Activated CD8-positive, alpha-beta memory T cell treated with anti-CD3 and anti-CD28 coated beads, Interleukin-2, amount 10 ng/mL, durations not matched to agents 7 days and 5 days (primary cell): ENCODE measurements at regions not wholly inside any gene's neighbourhood (a gene's known extent, or its start where the extent isn't known, plus 50 kb on each side); places are given as distances from the start of the nearest gene placed in this dataset.

Experiments
- ATAC-seq: fragments of 150-1000 bp; cut with Tn5 transposase; one replicate; pipeline ENCODE4 v1.10.0; 2021; ENCODE audit warnings: moderate library complexity
- CTCF ChIA-PET: fragments of 350-600 bp; sonication (Branson Sonifier 250); formaldehyde crosslinking; loops from one replicate; lab custom pipeline; 2021; ENCODE audit warnings: antibody characterized with exemption; lab: Charles Lee
- DNase-seq: peaks from one replicate; pipeline ENCODE4 v3.0.0-alpha.2; 2020
- H3K27ac Mint-ChIP-seq: one replicate; pipeline ENCODE4 v1.8.0; 2021; ENCODE audit warnings: mild to moderate bottlenecking, mixed read lengths
- H3K27me3 Mint-ChIP-seq: one replicate; pipeline ENCODE4 v1.8.0; 2021; ENCODE audit warnings: mixed read lengths
- H3K36me3 Mint-ChIP-seq: one replicate; pipeline ENCODE4 v1.8.0; 2021; ENCODE audit warnings: mild to moderate bottlenecking, mixed read lengths
- H3K4me1 Mint-ChIP-seq: one replicate; pipeline ENCODE4 v1.8.0; 2021; ENCODE audit warnings: mixed read lengths
- H3K4me3 Mint-ChIP-seq: one replicate; pipeline ENCODE4 v1.8.0; 2021; ENCODE audit warnings: mild to moderate bottlenecking, moderate library complexity, mixed read lengths
- H3K9me3 Mint-ChIP-seq: one replicate; pipeline ENCODE4 v1.8.0; 2022; ENCODE audit warnings: low read depth, mixed read lengths

DNA sequence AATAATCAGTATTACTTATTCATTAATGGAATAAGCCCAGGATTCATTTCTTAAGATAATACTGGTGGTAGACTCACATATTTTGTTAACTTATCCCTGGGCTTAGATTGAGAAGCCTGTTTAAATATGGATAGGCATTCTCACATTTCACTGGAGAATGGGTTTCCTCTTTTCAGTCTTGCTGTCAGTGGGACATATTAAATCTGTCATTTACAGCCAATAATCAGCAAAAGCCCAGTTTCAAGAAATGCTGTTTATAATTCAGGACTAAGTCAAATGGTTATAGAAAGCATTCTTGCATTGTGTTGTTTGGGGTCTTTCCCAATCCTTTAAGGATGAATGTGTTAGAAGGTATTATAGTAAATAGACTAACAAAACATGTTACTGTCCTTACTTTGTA lies 143.7 kb upstream of the NAALADL2 start:
- no peaks in the 10 kb centered on the region for H3K36me3 Mint-ChIP-seq
- no peak overlapping the region for H3K4me3 Mint-ChIP-seq
- H3K27me3 Mint-ChIP-seq = no peaks in the 10 kb centered on the region
- H3K9me3 Mint-ChIP-seq = no peaks in the 10 kb centered on the region
- CTCF ChIA-PET = no interaction called here
- H3K27ac Mint-ChIP-seq = no peak overlapping the region
- DNase-seq (no peak), ATAC-seq (no peak)
- no peaks in the 10 kb centered on the region for H3K4me1 Mint-ChIP-seq

DNA sequence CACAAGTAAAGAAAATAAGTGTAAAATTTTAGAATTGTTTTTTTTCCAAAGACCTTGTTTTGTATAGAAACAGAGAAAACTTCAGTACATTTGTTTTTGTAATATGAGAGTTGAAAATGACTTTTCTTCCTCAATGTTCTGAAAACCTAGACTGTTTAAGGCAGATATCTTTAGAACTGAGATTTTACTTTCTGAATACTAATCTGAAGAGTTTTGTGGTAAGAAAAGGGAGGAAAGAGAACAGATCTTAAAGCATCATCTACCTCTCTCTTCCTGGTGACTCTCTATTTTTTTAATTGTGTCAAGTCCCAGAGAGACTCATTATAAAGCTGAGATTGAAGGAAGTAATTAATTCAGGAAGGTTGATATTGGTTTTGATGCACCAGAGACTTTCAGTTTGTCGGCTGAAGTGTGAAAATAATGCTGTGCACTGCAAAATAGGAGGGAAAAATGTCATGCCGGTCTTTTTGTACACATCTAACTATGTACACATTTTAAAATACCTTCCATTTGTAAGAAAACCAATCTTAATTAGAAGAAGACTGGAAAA lies 142.1 kb upstream of the NAALADL2 start:
- H3K27me3 Mint-ChIP-seq = no peaks in the 10 kb centered on the region
- H3K4me3 Mint-ChIP-seq = no peak overlapping the region
- no peak overlapping the region for H3K27ac Mint-ChIP-seq
- no peak for DNase-seq
- no peaks in the 10 kb centered on the region for H3K9me3 Mint-ChIP-seq
- H3K36me3 Mint-ChIP-seq = no peaks in the 10 kb centered on the region
- no peaks in the 10 kb centered on the region for H3K4me1 Mint-ChIP-seq
- ATAC-seq = no peak
- CTCF ChIA-PET = no interaction called here

DNA sequence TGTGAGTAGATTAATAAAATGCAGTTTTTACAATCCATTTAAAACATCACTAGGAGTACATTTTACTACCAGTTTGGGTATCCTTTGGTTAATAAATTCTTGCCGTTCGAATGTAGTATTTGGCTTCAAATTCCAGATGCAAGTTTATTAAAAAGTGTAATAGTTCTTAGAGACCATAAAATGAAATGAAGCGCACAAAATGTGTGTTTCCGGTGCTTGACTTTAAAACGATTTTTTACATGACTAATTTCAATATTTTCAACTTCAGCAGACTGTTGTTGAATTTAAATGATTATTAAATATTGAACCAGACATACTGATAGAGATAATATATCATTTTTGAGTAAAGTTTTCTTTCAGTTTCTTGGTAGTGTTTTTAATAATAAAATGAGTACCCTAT lies 138.4 kb upstream of the NAALADL2 start:
- DNase-seq (no peak), ATAC-seq (no peak)
- Mint-ChIP-seq H3K9me3 (no peaks in the 10 kb centered on the region), H3K27ac (no peak overlapping the region), H3K27me3 (no peaks in the 10 kb centered on the region), H3K4me1 (no peaks in the 10 kb centered on the region), H3K4me3 (no peak overlapping the region), H3K36me3 (no peaks in the 10 kb centered on the region)
- CTCF ChIA-PET = no interaction called here

DNA sequence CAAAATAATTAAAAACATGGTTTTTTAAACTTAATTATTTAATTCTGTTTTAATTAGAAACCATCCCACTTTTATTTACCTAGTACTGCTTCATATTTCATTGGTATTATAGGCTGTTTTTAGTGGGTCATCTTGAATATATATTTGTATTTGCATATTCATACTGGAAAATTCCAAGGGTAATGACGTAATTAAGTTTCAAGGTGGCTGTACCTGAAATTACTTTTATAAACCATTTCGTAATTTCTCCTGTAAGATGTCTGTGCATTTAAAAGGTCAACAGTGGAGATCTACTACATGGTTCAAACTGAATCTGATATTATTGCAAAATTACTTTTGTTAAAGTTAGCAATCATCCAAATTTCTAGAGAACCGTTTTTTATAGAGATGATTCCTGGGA lies 133.8 kb upstream of the NAALADL2 start:
- ATAC-seq (no peak), DNase-seq (no peak)
- CTCF ChIA-PET = no interaction called here
- H3K4me1 Mint-ChIP-seq = no peaks in the 10 kb centered on the region
- H3K27me3 Mint-ChIP-seq = no peaks in the 10 kb centered on the region
- H3K9me3 Mint-ChIP-seq = no peaks in the 10 kb centered on the region
- no peak overlapping the region for H3K4me3 Mint-ChIP-seq
- no peak overlapping the region for H3K27ac Mint-ChIP-seq
- no peaks in the 10 kb centered on the region for H3K36me3 Mint-ChIP-seq

DNA sequence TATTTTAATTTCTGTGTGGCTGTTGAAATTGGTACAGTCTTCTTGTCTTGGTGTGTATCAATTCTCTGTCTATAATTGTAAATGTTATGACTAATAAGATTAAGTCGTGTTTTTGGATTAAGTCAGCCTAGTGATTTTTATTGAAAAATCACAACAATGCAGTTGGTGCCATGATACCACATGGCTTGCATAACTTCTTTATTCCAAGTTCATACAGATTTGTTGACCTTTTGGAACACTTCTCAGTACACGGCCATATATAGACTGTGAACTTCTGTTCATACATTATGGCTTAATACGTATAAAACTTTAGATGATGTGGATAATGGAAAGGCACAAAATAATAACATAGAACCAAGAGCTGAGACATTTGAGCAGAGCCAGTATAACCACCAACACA lies 121.2 kb upstream of the NAALADL2 start:
- CTCF ChIA-PET = no interaction called here
- ATAC-seq = no peak
- Mint-ChIP-seq H3K27ac (no peak overlapping the region), H3K4me3 (no peak overlapping the region), H3K4me1 (no peaks in the 10 kb centered on the region), H3K27me3 (no peaks in the 10 kb centered on the region), H3K36me3 (no peaks in the 10 kb centered on the region), H3K9me3 (no peaks in the 10 kb centered on the region)
- DNase-seq = no peak

DNA sequence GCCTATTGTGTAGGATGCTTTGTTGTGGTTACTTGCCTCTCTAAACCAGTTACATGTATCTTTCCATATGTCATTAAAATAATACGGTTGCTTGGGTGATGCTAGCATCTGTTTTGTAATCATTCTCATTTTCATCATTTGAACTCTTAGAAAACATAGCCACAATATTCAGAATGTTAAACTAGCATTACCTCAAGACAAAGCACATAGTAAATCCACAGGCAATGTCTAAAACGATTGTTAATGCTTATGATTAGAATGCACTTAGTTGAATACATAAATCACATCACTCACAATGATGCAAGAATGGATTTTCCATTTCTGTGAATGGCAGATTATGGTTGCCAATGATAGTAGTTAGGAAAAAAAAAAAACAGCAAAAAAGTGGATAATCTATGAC lies 110.0 kb upstream of the NAALADL2 start:
- Mint-ChIP-seq H3K4me1 (no peaks in the 10 kb centered on the region), H3K27me3 (no peaks in the 10 kb centered on the region), H3K36me3 (no peaks in the 10 kb centered on the region), H3K27ac (no peak overlapping the region), H3K9me3 (peaks cover 4% of the 10 kb centered on the region), H3K4me3 (no peak overlapping the region)
- no peak for ATAC-seq
- DNase-seq = no peak
- CTCF ChIA-PET = no interaction called here

DNA sequence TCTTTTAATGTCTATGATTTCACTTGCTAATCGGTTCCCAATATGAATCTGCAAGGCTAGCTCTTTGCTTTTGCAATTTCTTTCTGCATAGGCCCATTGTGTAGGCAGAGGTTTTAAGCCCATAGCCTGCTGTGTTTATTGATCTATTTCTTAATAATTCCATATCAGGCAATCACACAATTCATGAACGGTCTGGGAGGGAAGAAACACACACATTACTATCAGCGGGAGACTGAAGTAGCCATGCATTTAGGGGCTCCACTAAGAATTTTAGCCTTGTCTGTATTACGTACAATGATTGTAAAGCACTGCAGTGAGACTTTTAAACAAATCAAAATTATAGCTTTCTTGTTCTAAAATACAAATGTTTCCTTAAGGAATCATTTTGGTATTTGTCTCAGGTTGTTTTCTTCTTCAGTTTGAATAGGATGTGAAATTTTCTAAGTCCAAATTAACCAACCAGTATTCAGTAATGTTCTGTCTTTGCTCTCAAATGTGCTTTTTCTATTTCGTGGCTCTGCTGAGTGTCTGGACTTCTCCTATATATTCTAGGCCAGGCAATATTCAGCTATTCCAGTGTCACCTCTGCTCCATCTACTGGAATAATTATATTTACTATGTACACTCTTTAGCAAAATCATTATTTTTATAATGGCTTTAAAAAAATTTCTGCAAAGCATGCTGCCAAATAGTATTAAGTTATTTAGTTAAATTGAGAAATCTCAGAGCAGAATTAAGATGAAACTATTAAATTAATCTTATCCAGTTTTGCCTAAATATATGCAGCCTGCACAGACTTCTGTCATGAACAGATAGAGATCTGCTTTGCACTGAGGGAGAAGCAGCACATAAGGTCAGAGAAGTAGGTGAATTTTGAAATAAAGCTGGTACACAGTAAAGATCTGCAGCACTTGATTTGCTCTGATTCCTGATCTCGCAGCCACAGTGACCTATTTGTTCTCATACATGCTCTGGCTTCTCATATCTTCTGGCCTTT lies 103.0 kb upstream of the NAALADL2 start:
- DNase-seq = no peak
- H3K27ac Mint-ChIP-seq = no peak overlapping the region
- H3K9me3 Mint-ChIP-seq = peaks cover 9% of the 10 kb centered on the region
- H3K4me3 Mint-ChIP-seq = no peak overlapping the region
- no peaks in the 10 kb centered on the region for H3K27me3 Mint-ChIP-seq
- no peaks in the 10 kb centered on the region for H3K4me1 Mint-ChIP-seq
- ATAC-seq = no peak
- H3K36me3 Mint-ChIP-seq = no peaks in the 10 kb centered on the region
- CTCF ChIA-PET = no interaction called here

DNA sequence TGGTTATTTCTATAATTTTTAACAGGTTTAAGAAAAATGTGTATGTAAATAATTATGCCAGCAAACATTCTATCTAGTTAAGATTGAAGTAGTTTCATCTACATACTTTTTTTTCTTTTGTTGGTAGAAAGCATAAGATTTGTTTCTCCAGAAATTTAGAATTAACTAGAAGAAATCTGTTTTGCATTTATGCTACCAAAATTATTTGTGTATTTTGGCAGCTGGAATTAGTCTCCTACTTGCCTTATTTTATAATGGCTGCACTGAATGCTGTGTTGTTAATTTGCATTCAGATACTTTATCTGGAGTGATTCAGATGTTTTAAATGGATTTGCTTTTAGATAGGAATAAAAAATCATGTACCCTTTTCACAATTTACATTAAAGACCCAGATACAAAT lies 100.2 kb upstream of the NAALADL2 start:
- H3K27ac Mint-ChIP-seq = no peak overlapping the region
- no peaks in the 10 kb centered on the region for H3K36me3 Mint-ChIP-seq
- H3K27me3 Mint-ChIP-seq = no peaks in the 10 kb centered on the region
- H3K9me3 Mint-ChIP-seq = peaks cover 6% of the 10 kb centered on the region
- no peaks in the 10 kb centered on the region for H3K4me1 Mint-ChIP-seq
- ATAC-seq = no peak
- CTCF ChIA-PET = no interaction called here
- DNase-seq = no peak
- no peak overlapping the region for H3K4me3 Mint-ChIP-seq

DNA sequence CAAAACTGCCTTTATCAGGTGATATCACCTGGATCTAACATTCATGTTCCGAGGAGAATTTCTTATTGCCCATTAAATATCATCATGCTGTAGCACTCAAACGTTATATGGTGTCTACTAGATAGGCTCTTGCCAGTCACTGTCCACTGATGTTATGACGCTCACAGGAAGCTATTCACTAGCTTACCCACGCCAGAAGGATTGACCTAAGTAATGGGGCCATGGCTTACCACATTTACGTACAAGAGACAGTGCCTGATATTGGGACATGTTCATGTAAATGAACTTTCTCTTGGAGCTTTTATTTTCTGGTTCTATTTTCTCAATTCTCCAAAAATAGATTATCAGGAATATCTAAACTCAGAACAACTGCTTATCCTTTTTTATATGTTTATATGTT lies 91.7 kb upstream of the NAALADL2 start:
- H3K27me3 Mint-ChIP-seq = no peaks in the 10 kb centered on the region
- H3K4me1 Mint-ChIP-seq = no peaks in the 10 kb centered on the region
- DNase-seq (no peak), ATAC-seq (no peak)
- H3K27ac Mint-ChIP-seq = no peak overlapping the region
- no peak overlapping the region for H3K4me3 Mint-ChIP-seq
- H3K36me3 Mint-ChIP-seq = no peaks in the 10 kb centered on the region
- CTCF ChIA-PET = no interaction called here
- no peaks in the 10 kb centered on the region for H3K9me3 Mint-ChIP-seq

DNA sequence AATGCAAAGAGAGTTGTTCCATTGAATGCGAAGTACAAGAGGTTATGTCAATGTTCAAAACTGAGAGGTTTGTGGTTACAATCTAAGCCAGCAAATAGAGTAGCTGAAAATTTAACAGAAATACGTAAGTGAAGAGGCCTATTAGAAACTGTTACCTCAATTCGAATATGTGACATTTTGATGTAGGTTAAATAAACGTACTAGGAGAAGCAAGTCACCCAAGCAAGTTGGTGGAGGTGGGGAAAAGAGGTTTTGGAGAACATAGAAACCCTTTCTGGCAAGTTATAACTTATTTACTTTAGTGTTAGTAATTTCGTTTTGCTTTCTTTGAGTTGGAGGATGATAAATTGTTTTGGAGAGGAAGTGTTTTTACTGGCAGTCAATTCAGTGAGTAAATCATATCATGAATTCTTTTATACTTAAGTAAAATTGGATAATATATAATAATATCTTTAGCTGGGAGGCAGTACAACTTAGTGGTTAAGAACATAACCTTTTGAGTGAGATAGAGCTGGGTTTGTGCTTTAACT lies 91.2 kb upstream of the NAALADL2 start:
- H3K9me3 Mint-ChIP-seq = no peaks in the 10 kb centered on the region
- ATAC-seq (no peak), DNase-seq (no peak)
- H3K27me3 Mint-ChIP-seq = no peaks in the 10 kb centered on the region
- CTCF ChIA-PET = no interaction called here
- no peak overlapping the region for H3K27ac Mint-ChIP-seq
- H3K4me3 Mint-ChIP-seq = no peak overlapping the region
- H3K36me3 Mint-ChIP-seq = no peaks in the 10 kb centered on the region
- H3K4me1 Mint-ChIP-seq = no peaks in the 10 kb centered on the region

DNA sequence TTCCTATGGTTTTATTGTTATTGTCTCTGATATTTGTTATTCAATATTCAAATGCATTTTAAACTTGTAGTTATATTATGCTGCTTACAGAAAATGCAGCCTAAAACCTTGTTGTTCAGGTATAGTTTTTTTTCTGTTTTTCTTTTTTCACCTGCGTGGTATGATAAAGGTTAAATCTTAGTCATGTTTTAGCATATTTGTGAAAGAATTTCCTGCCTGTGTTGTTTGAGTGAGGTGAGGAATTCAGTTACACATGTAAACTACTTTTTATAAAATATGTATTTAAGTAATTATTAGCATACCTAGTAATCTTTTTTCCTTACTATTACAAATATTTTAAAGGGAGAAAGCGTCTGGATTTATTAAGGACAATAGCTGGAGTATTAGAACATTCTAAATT lies 90.0 kb upstream of the NAALADL2 start:
- ATAC-seq (no peak), DNase-seq (no peak)
- Mint-ChIP-seq H3K36me3 (no peaks in the 10 kb centered on the region), H3K27me3 (no peaks in the 10 kb centered on the region), H3K4me1 (no peaks in the 10 kb centered on the region), H3K4me3 (no peak overlapping the region), H3K9me3 (no peaks in the 10 kb centered on the region), H3K27ac (no peak overlapping the region)
- CTCF ChIA-PET = no interaction called here

DNA sequence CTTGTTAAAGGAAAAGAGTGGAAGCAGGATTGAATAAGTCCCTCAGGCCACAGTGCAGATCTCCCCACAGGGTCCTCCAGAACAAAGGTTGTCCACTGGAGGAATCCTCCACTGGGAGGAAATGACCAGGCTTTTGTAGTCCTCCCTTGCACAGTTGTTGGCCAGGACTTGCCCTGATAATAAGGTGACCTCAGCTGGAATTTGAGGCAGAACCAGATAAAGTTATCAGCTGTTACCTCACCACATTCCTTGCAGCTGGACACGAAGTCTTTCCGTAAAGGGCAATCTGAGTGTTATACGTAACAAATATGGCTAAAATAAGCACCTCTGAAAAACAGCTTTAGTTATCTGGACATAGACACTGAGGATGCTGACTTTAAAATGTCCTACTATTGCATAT lies 83.5 kb upstream of the NAALADL2 start:
- H3K36me3 Mint-ChIP-seq = no peaks in the 10 kb centered on the region
- no peaks in the 10 kb centered on the region for H3K4me1 Mint-ChIP-seq
- no peak for ATAC-seq

DNA sequence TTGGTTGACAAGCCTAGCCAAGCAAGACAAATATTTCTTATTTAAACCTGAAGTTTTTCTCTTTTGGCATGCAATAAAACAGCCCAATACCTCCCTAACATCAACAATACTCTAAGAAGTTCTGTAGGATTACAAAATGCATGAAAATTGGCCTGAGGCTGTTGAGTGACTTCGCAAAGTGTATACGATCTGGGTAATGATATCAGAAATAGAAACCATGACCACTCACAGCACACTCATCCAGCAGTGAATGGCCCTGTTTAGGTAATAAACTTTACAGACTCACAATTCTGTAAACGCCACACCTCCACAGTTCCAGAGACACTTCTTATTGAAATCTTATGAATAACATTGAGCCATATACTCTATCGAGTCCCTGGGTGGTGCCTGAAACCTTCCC lies 83.0 kb upstream of the NAALADL2 start:
- H3K9me3 Mint-ChIP-seq = no peaks in the 10 kb centered on the region
- no peaks in the 10 kb centered on the region for H3K36me3 Mint-ChIP-seq
- DNase-seq (no peak), ATAC-seq (no peak)
- H3K27me3 Mint-ChIP-seq = no peaks in the 10 kb centered on the region
- H3K4me3 Mint-ChIP-seq = no peak overlapping the region
- no peaks in the 10 kb centered on the region for H3K4me1 Mint-ChIP-seq
- no peak overlapping the region for H3K27ac Mint-ChIP-seq
- CTCF ChIA-PET = no interaction called here

More for the DNA sequence above, 83.5 kb upstream of the NAALADL2 start:
- Mint-ChIP-seq H3K27ac (no peak overlapping the region), H3K27me3 (no peaks in the 10 kb centered on the region), H3K4me3 (no peak overlapping the region), H3K9me3 (no peaks in the 10 kb centered on the region)
- CTCF ChIA-PET = no interaction called here
- no peak for DNase-seq

DNA sequence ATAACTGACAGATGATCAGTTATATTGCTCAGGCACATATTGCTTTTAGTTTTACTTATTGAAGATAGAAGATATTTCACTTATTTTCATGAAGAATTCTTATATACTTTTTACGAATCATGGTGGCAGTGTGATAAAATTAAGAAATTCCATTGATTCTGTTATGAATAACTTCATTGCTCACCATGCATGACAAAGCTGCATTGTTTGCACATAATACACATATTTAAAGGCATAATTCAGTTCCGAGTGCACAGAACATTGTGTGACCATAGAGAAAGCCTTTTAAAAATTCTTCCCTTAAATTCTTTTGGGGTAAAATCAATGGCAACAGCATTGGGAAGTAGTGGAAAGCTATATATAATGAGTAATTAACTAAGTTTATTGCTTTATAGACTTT lies 82.5 kb upstream of the NAALADL2 start:
- CTCF ChIA-PET = no interaction called here
- Mint-ChIP-seq H3K27me3 (no peaks in the 10 kb centered on the region), H3K36me3 (no peaks in the 10 kb centered on the region), H3K4me3 (no peak overlapping the region), H3K27ac (no peak overlapping the region), H3K4me1 (no peaks in the 10 kb centered on the region), H3K9me3 (no peaks in the 10 kb centered on the region)
- DNase-seq (no peak), ATAC-seq (no peak)
